K562 (cell line): ENCODE measurements at regions not wholly inside any gene's neighbourhood (a gene's known extent, or its start where the extent isn't known, plus 50 kb on each side); places are given as distances from the start of the nearest gene placed in this dataset.

ENCODE experiments used
- ATAC-seq: fragments of 200-7000 bp; cut with Tn5 transposase; 3 replicates; pipeline ENCODE4 v1.9.1; 2020; ENCODE audit warnings: moderate library complexity
- BruUV-seq: library from RNA; stranded (reverse); fragments of 400-500 nt; replicated peaks from 2 replicates; lab custom pipeline; 2021; lab: Mats Ljungman, UMichigan
- CTCF ChIA-PET: fragments of 300-600 bp; formaldehyde crosslinking; extraction: SDS; loops from one replicate; lab custom pipeline; 2021; ENCODE audit warnings: low intra/inter-chr PET ratio; lab: Yijun Ruan, JAX
- POLR2A ChIA-PET: fragments of 300-600, 350-650 bp; sonication (Branson Sonifier 250); formaldehyde crosslinking; extraction: SDS; loops from one replicate; lab custom pipeline; 2021; ENCODE audit warnings: antibody characterized with exemption, inconsistent platforms; lab: Yijun Ruan, JAX
- DNase-seq, 4 experiments: peaks; one replicate each; pipeline versions ENCODE4 v3.0.0 to v3.0.0-alpha.2; 2011 to 2018; ENCODE audit warnings: low spot score in 3 of 4, mixed read lengths in 3 of 4; ENCODE audit errors: extremely low read depth in 1 of 4
- FAIRE-seq: peaks from 2 replicates; lab custom pipeline; 2011; peaks lifted over from hg19 to GRCh38; lab: Jason Lieb, UNC
- H2AFZ ChIP-seq: 2 replicates; pipeline ENCODE4 v1.6.0; 2011; ENCODE audit warnings: low read depth, low read length, control low read depth, inconsistent platforms
- H3K27ac ChIP-seq: fragments of 200-600 bp; 3 replicates; pipeline ENCODE4 v1.8.0; 2011; ENCODE audit warnings: low read depth, mild to moderate bottlenecking, control low read depth, inconsistent platforms, low read length, moderate library complexity, mixed read lengths; ENCODE audit errors: extremely low read depth
- H3K27me3 ChIP-seq, 2 experiments: fragments of 300-600 bp in 1 of 2; 2 replicates in 1 of 2; 3 replicates in 1 of 2; pipeline versions ENCODE4 v1.6.0 to v1.8.0; 2011; ENCODE audit warnings: inconsistent platforms in 2 of 2, low read length in 2 of 2, mild to moderate bottlenecking in 1 of 2, mixed read lengths in 1 of 2, moderate library complexity in 1 of 2; ENCODE audit not compliant: control insufficient read depth in 2 of 2, insufficient read depth in 2 of 2
- H3K36me3 ChIP-seq: fragments of 300-600 bp; 3 replicates; pipeline ENCODE4 v1.8.0; 2011; ENCODE audit warnings: mild to moderate bottlenecking, low read length, inconsistent platforms; ENCODE audit not compliant: control insufficient read depth, insufficient read depth
- H3K4me1 ChIP-seq, 2 experiments: fragments of 200-600 bp in 1 of 2; replicated peaks in 1 of 2; 2 replicates in 1 of 2; 3 replicates in 1 of 2; pipeline versions ENCODE4 v1.5.1 to v1.8.0; 2011; ENCODE audit warnings: inconsistent platforms in 2 of 2, low read length in 2 of 2, mild to moderate bottlenecking in 1 of 2, mixed read lengths in 1 of 2, moderate library complexity in 1 of 2; ENCODE audit not compliant: control insufficient read depth in 2 of 2, insufficient read depth in 2 of 2
- H3K4me2 ChIP-seq: 2 replicates; pipeline ENCODE4 v1.6.1; 2011; ENCODE audit warnings: low read length, control low read depth, inconsistent platforms, mixed read lengths; ENCODE audit not compliant: insufficient read depth
- H3K4me3 ChIP-seq: fragments of 200-600 bp; sonication (generic), shearing (Covaris generic); 2 replicates; pipeline ENCODE4 v1.5.1; 2016; ENCODE audit warnings: control low read depth, inconsistent platforms
- H3K79me2 ChIP-seq: fragments of 200-600 bp; 3 replicates; pipeline ENCODE4 v1.8.0; 2011; ENCODE audit warnings: low read length, inconsistent platforms; ENCODE audit not compliant: control insufficient read depth, insufficient read depth
- H3K9ac ChIP-seq, 2 experiments: 2 replicates each; pipeline versions ENCODE4 v1.6.0 to v1.6.1; 2011; ENCODE audit warnings: low read depth in 2 of 2, low read length in 2 of 2, control low read depth in 1 of 2, inconsistent platforms in 1 of 2, mild to moderate bottlenecking in 1 of 2, mixed read lengths in 1 of 2; ENCODE audit not compliant: insufficient read depth in 1 of 2
- H3K9me1 ChIP-seq: one replicate; pipeline ENCODE4 v1.6.0; 2011; ENCODE audit warnings: inconsistent platforms, mild to moderate bottlenecking, low read length, moderate library complexity; ENCODE audit not compliant: control insufficient read depth, insufficient read depth
- H3K9me3 ChIP-seq: replicated peaks from 2 replicates; pipeline ENCODE4 v1.5.1; 2011; ENCODE audit warnings: low read depth, low read length, inconsistent platforms; ENCODE audit not compliant: control insufficient read depth, insufficient read depth
- H4K20me1 ChIP-seq: replicated peaks from 2 replicates; pipeline ENCODE4 v1.6.1; 2011; ENCODE audit warnings: low read length, inconsistent platforms, mixed read lengths; ENCODE audit not compliant: control insufficient read depth, insufficient read depth
- BHLHE40 ChIP-seq: IDR thresholded peaks from 2 replicates; pipeline ENCODE4 v1.6.1; 2011; ENCODE audit warnings: low read length, improper control_type of control experiment
- FOXP1 ChIP-seq: sonication (generic); formaldehyde crosslinking; IDR thresholded peaks from 2 replicates; pipeline ENCODE4 v1.8.0; 2022; ENCODE audit warnings: mild to moderate bottlenecking, missing genetic modification reagents
- THRAP3 ChIP-seq: fragments of 450-650 bp; IDR thresholded peaks from 2 replicates; pipeline ENCODE4 v1.6.1; 2016; ENCODE audit warnings: mild to moderate bottlenecking, inconsistent platforms, borderline replicate concordance
- WGBS: fragments of 100-300 bp; shearing (Covaris generic); methylation state at CpG from one replicate; pipeline ENCODE4 v1.1.6; 2016; ENCODE audit warnings: low coverage, mixed read lengths; ENCODE audit not compliant: insufficient coverage; ENCODE audit errors: missing lambda C conversion rate; 5-methylcytosine and 5-hydroxymethylcytosine counted together
- in situ Hi-C: fragments of 300-500 bp; cut with MboI; formaldehyde crosslinking; loops from 4 replicates; pipeline ENCODE4 v1.15.0; 2018; ENCODE audit warnings: inconsistent platforms, mixed read lengths
- intact Hi-C: fragments of 100-400 bp; cut with micrococcal nuclease; formaldehyde crosslinking; loops from 2 replicates; pipeline ENCODE4 v1.14.2; 2022
- TF ChIP-seq, protein P1 (sequence below): fragments of 250-450 bp; sonication (Bioruptor Pico); IDR thresholded peaks from 2 replicates; pipeline ENCODE4 v1.8.0; 2021; ENCODE audit warnings: mild to moderate bottlenecking, moderate library complexity
- TF ChIP-seq, protein P2 (sequence below), 2 experiments: IDR thresholded peaks; 2 replicates each; pipeline ENCODE4 v1.6.1; 2012; ENCODE audit warnings: improper control_type of control experiment in 2 of 2, low read depth in 2 of 2, low read length in 2 of 2, borderline replicate concordance in 1 of 2

DNA sequence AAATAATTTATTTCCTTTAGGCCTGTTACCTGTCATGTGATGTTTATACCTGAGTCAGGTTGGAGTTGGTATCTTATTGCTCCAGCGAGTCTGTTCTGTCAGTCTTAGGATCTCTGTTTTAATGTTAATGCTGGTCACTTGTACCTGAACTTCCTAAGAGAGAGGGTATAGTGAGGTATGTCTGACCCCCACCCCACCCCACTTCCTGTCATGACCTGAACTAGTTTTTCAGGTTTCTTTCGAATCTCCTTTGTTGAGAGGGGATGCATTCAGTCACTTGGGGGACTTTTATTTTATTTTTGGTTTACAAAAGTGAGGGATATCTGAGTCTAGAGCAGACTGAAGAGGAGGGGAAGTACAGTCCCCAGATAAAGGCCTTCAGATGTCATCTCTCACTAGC lies 769.0 kb upstream of the COBL start:
- Histone ChIP-seq H3K27ac (no peak overlapping the region), H3K4me2 (no peak overlapping the region), H3K9me1 (no peaks in the 10 kb centered on the region), H3K9me3 (no peaks in the 10 kb centered on the region), H3K36me3 (no peaks in the 10 kb centered on the region), H3K9ac (no peak overlapping the region), H4K20me1 (no peaks in the 10 kb centered on the region), H2AFZ (no peak overlapping the region), H3K4me1 (no peaks in the 10 kb centered on the region), H3K4me3 (no peak overlapping the region), H3K79me2 (no peaks in the 10 kb centered on the region), H3K27me3 (no peaks in the 10 kb centered on the region)
- FAIRE-seq (no peak), ATAC-seq (no peak), DNase-seq (no peak)
- CTCF ChIA-PET = no interaction called here
- in situ Hi-C loops (no loop called here), intact Hi-C loops (no loop called here)
- BruUV-seq = no TSS peak
- TF ChIP-seq, protein P1, sequence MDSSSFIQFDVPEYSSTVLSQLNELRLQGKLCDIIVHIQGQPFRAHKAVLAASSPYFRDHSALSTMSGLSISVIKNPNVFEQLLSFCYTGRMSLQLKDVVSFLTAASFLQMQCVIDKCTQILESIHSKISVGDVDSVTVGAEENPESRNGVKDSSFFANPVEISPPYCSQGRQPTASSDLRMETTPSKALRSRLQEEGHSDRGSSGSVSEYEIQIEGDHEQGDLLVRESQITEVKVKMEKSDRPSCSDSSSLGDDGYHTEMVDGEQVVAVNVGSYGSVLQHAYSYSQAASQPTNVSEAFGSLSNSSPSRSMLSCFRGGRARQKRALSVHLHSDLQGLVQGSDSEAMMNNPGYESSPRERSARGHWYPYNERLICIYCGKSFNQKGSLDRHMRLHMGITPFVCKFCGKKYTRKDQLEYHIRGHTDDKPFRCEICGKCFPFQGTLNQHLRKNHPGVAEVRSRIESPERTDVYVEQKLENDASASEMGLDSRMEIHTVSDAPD (CRISPR knock-in tag) = no peak
- TF ChIP-seq BHLHE40 = no peak
- no peak for TF ChIP-seq THRAP3
- no peak for TF ChIP-seq FOXP1 (CRISPR knock-in tag)
- TF ChIP-seq, protein P2, sequence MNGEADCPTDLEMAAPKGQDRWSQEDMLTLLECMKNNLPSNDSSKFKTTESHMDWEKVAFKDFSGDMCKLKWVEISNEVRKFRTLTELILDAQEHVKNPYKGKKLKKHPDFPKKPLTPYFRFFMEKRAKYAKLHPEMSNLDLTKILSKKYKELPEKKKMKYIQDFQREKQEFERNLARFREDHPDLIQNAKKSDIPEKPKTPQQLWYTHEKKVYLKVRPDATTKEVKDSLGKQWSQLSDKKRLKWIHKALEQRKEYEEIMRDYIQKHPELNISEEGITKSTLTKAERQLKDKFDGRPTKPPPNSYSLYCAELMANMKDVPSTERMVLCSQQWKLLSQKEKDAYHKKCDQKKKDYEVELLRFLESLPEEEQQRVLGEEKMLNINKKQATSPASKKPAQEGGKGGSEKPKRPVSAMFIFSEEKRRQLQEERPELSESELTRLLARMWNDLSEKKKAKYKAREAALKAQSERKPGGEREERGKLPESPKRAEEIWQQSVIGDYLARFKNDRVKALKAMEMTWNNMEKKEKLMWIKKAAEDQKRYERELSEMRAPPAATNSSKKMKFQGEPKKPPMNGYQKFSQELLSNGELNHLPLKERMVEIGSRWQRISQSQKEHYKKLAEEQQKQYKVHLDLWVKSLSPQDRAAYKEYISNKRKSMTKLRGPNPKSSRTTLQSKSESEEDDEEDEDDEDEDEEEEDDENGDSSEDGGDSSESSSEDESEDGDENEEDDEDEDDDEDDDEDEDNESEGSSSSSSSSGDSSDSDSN (IDR thresholded peaks at IDR 0.05; ENCODE audit: borderline replicate concordance in 1 of 2, low read depth in 2 of 2, low read length in 2 of 2) = no peak
- 0% methylated on average over 2 of the region's 2 CpGs for WGBS
- POLR2A ChIA-PET = no interaction called here
